ENCODE measurements at regions not wholly inside any gene's neighbourhood (a gene's known extent, or its start where the extent isn't known, plus 50 kb on each side); places are given as distances from the start of the nearest gene placed in this dataset.

DNA sequence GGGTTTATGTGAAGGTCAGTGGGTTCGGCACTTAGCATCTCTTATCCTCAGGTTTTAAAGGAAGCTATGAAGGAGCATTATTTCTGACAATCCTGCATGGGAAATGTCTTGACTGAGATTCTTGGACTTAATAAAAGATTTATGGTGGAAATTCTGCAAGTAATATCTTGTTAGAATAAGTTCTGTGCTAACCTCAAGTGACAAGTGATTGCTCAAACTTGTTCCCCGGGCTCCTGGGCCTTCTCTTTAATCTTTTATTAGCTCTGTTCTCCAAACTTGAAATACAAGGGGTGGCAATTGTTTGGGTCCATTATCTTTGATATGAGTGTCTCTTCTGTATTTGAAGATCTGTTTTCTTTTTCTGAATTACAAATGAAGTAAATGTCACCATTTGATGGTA, 140.6 kb upstream of the CTBP2 start:
- DNase-seq: no peak
- WGBS, 3 donors: 69 to 80% (median 70%) methylated on average over 2 of the region's 2 CpGs
- H3K9me3 ChIP-seq: no peaks in the 10 kb centered on the region
- no peaks in the 10 kb centered on the region for H3K36me3 ChIP-seq
- no peaks in the 10 kb centered on the region for H3K27me3 ChIP-seq
- intact Hi-C loops (cut with DNase I): no loop called here
- H3K27ac ChIP-seq: no peak overlapping the region
- no peaks in the 10 kb centered on the region for H3K4me1 ChIP-seq (ENCODE audit: insufficient read depth)
- no peak overlapping the region for H3K4me3 ChIP-seq
- no peak for TF ChIP-seq EP300 (IDR thresholded peaks at IDR 0.05)
- TF ChIP-seq, protein P1, sequence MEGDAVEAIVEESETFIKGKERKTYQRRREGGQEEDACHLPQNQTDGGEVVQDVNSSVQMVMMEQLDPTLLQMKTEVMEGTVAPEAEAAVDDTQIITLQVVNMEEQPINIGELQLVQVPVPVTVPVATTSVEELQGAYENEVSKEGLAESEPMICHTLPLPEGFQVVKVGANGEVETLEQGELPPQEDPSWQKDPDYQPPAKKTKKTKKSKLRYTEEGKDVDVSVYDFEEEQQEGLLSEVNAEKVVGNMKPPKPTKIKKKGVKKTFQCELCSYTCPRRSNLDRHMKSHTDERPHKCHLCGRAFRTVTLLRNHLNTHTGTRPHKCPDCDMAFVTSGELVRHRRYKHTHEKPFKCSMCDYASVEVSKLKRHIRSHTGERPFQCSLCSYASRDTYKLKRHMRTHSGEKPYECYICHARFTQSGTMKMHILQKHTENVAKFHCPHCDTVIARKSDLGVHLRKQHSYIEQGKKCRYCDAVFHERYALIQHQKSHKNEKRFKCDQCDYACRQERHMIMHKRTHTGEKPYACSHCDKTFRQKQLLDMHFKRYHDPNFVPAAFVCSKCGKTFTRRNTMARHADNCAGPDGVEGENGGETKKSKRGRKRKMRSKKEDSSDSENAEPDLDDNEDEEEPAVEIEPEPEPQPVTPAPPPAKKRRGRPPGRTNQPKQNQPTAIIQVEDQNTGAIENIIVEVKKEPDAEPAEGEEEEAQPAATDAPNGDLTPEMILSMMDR (IDR thresholded peaks at IDR 0.05): no peak
- no peak for TF ChIP-seq POLR2A (IDR thresholded peaks at IDR 0.05)

DNA sequence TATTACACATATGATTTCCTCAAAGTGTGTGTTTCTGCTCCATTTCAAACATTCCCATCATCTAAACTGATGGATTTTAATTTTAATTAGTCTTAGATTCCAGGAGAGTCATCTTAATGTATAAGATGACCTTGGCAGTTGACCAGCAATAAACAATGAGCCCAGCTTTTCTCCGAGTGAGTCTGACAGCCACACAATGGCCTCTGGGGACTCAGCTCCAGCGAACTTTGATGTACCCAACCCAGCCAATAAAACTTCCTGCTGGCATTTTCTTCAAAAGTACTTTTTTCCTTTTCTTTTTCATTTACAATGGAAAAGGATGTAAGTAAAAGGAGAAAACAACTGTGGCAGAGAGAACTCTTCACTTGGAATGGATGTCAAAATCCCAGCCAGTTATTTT, 139.1 kb upstream of the CTBP2 start:
- Histone ChIP-seq H3K27ac (no peak overlapping the region), H3K4me3 (no peak overlapping the region), H3K36me3 (no peaks in the 10 kb centered on the region), H3K4me1 (ENCODE audit: insufficient read depth) (no peaks in the 10 kb centered on the region), H3K9me3 (no peaks in the 10 kb centered on the region), H3K27me3 (no peaks in the 10 kb centered on the region)
- TF ChIP-seq, protein P1 (IDR thresholded peaks at IDR 0.05): no peak
- TF ChIP-seq POLR2A (IDR thresholded peaks at IDR 0.05) (no peak), EP300 (IDR thresholded peaks at IDR 0.05) (no peak)
- DNase-seq: no peak
- WGBS, 3 donors: 12 to 22% (median 18%) methylated on average over 2 of the region's 2 CpGs
- intact Hi-C loops (cut with DNase I): no loop called here

DNA sequence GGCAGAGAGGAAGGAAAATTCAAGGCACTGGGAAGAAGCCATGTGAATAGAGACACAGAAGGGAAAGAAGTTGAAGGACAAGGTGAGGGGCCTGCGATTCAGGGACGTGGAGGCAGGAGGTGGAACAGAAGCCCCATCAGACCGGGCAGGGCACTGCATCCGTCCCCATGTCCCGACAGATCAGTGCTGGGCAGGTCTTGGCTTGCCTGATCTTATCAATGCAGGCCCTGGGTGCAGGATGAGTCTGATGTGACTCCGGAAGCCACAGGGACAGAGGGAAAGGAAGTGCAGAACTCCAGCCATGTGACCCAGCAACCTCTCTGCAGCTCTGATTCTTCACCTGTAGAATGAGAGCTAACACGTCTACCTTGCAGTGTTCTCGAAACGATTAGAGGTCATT, 136.2 kb upstream of the CTBP2 start:
- Histone ChIP-seq H3K4me3 (no peak overlapping the region), H3K36me3 (no peaks in the 10 kb centered on the region), H3K27me3 (no peaks in the 10 kb centered on the region), H3K4me1 (ENCODE audit: insufficient read depth) (no peaks in the 10 kb centered on the region), H3K9me3 (no peaks in the 10 kb centered on the region), H3K27ac (no peak overlapping the region)
- no peak for DNase-seq
- no peak for TF ChIP-seq POLR2A (IDR thresholded peaks at IDR 0.05)
- no peak for TF ChIP-seq EP300 (IDR thresholded peaks at IDR 0.05)
- TF ChIP-seq, protein P1 (IDR thresholded peaks at IDR 0.05): no peak
- intact Hi-C loops (cut with DNase I): no loop called here
- 86 to 97% (median 90%) methylated on average over 9 of the region's 9 CpGs for WGBS, 3 donors

DNA sequence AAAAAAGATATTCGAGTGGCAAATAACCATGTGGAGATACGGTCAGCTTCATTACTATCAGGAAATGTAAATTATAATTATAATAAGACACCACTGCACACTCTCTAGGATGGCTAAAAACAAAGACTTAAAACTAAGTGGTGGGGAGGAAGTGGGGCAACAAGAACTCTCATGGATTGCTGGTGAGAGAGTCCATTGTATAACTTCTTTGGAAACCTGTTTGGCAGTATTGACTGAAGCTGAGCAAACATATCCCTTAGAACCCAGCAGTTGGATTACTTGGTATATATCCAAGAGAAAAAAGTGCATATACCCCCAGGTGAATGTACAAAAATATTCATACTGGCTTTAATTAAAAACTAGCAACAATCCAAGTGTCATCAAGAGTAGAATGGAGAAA, 133.7 kb upstream of the CTBP2 start:
- WGBS, 3 donors: 80 to 83% (median 81%) methylated on average over 2 of the region's 2 CpGs
- intact Hi-C loops (cut with DNase I): no loop called here
- no peaks in the 10 kb centered on the region for H3K9me3 ChIP-seq

More for the DNA sequence above, 133.7 kb upstream of the CTBP2 start:
- Histone ChIP-seq H3K27ac (no peak overlapping the region), H3K36me3 (no peaks in the 10 kb centered on the region), H3K4me3 (no peak overlapping the region), H3K27me3 (no peaks in the 10 kb centered on the region), H3K4me1 (ENCODE audit: insufficient read depth) (no peaks in the 10 kb centered on the region)
- DNase-seq: no peak
- TF ChIP-seq, protein P1 (IDR thresholded peaks at IDR 0.05): no peak
- TF ChIP-seq EP300 (IDR thresholded peaks at IDR 0.05): no peak
- TF ChIP-seq POLR2A (IDR thresholded peaks at IDR 0.05): no peak

Measured in ovary (tissue), 7 donors.